ENCODE measurements at regions not wholly inside any gene's neighbourhood (a gene's known extent, or its start where the extent isn't known, plus 50 kb on each side); places are given as distances from the start of the nearest gene placed in this dataset.

- Mint-ChIP-seq H3K36me3 (no peaks in the 10 kb centered on the region), H3K9me3 (peaks cover 13% of the 10 kb centered on the region), H3K4me1 (peaks cover 6% of the 10 kb centered on the region), H3K27ac (no peak overlapping the region), H3K4me3 (no peak overlapping the region)
- DNase-seq (ENCODE audit: low spot score in 2 of 2) (no peak), ATAC-seq (no peak)
These were observed 56.4 kb upstream of the C15orf39 start for GRCh38 chr15:75145027-75145841.

DNA sequence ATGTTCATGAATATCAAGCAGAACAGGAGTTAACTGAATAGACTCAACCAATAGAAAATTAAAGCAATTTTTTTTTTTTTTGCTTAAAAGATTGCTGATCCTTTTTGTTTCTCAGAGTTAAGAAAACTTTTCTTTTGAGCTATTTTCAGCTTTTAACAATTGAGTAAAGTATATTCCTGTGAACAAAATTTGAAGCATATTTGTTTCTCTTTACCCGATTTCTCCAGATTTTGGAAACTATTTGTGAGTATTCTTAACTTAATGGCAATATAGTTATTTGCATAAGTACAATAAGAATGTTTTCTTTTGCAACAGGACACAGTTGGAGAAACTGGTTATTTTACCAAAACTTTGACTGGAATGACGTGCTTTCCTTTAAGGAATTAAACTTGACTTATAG lies 53.4 kb upstream of the C15orf39 start:
- DNase-seq (ENCODE audit: low spot score in 2 of 2) (no peak), ATAC-seq (no peak)
- peaks cover 19% of the 10 kb centered on the region for H3K4me1 Mint-ChIP-seq
- H3K4me3 Mint-ChIP-seq, result no peak overlapping the region
- H3K36me3 Mint-ChIP-seq, result no peaks in the 10 kb centered on the region
- H3K9me3 Mint-ChIP-seq, result peaks cover 3% of the 10 kb centered on the region
- no peak overlapping the region for H3K27ac Mint-ChIP-seq

GRCh38 chr15:75149867-75150709 lies 51.6 kb upstream of the C15orf39 start:
- ATAC-seq (peak; percentile 93), DNase-seq (ENCODE audit: low spot score in 2 of 2) (no peak)
- peaks cover 19% of the 10 kb centered on the region for H3K4me1 Mint-ChIP-seq
- no peak overlapping the region for H3K4me3 Mint-ChIP-seq
- no peaks in the 10 kb centered on the region for H3K36me3 Mint-ChIP-seq
- no peak overlapping the region for H3K27ac Mint-ChIP-seq
- H3K9me3 Mint-ChIP-seq, result no peaks in the 10 kb centered on the region

- ATAC-seq (no peak), DNase-seq (ENCODE audit: low spot score in 2 of 2) (no peak)
- no peaks in the 10 kb centered on the region for H3K36me3 Mint-ChIP-seq
- peaks cover 19% of the 10 kb centered on the region for H3K4me1 Mint-ChIP-seq
- no peaks in the 10 kb centered on the region for H3K9me3 Mint-ChIP-seq
- no peak overlapping the region for H3K4me3 Mint-ChIP-seq
- peak overlapping the region; percentile 29 for H3K27ac Mint-ChIP-seq
These were observed 50.2 kb upstream of the C15orf39 start for GRCh38 chr15:75151214-75152128.

Measured in stimulated activated effector memory CD8-positive, alpha-beta T cell treated with anti-CD3 and anti-CD28 coated beads, Interleukin-12 subunit alpha, Interleukin-12 subunit beta, amount 100 ng/mL, for 72 hours (primary cell).